Brain microvascular endothelial cell (primary cell): ENCODE measurements at regions not wholly inside any gene's neighbourhood (a gene's known extent, or its start where the extent isn't known, plus 50 kb on each side); places are given as distances from the start of the nearest gene placed in this dataset.
"Not testable (repeated sequence)": the region's sequence is repeated elsewhere in the genome, so short reads cannot be mapped to it uniquely, and the experiment has no call there.

Experiments
- DNase-seq: peaks from one replicate; pipeline ENCODE4 v3.0.0-alpha.2; 2020
- H3K27ac ChIP-seq: fragments of 250-450 bp; sonication (Bioruptor Pico); 2 replicates; pipeline ENCODE4 v1.5.1; 2020; ENCODE audit warnings: mild to moderate bottlenecking, moderate library complexity
- H3K27me3 ChIP-seq: fragments of 250-450 bp; sonication (Bioruptor Pico); replicated peaks from 2 replicates; pipeline ENCODE4 v1.5.1; 2020; ENCODE audit warnings: mild to moderate bottlenecking
- H3K36me3 ChIP-seq: fragments of 250-450 bp; sonication (Bioruptor Pico); replicated peaks from 2 replicates; pipeline ENCODE4 v1.5.1; 2020; ENCODE audit warnings: mild to moderate bottlenecking
- H3K4me3 ChIP-seq: 2 replicates; pipeline ENCODE4 v1.5.1; 2011; ENCODE audit warnings: low read depth, mild to moderate bottlenecking, control low read depth, low read length, moderate library complexity
- in situ Hi-C: cut with HindIII; loops from 2 replicates; pipeline ENCODE4 v1.10.0; 2017; ENCODE audit warnings: low sequenced_read_pairs, low pct_ligation_motif_present
- TF ChIP-seq, protein P1 (sequence below): IDR thresholded peaks from 2 replicates; pipeline ENCODE4 v1.5.1; 2011; ENCODE audit warnings: low read depth, mild to moderate bottlenecking, moderate library complexity, low read length, control low read depth, inconsistent platforms; ENCODE audit errors: missing control alignments

DNA sequence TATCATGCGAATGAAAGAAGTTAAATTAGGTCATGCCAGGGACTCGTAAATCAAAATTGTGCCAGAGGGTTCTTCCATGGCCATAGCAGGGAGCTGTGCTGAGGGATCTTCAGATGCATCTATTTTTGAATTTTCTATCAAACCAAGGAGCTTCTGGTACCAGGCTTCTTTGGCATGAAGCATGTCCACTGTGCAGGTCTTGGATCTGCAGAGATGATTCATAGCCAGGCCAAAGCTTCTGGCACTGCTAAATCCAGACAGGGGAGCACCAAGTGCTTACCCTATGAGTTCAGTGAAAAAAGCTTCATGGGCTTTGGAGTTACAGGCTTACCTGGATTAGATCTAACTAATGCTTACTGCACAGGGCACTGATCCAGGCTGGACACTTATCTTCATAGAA lies 154.2 kb upstream of the DAB1 start:
- H3K36me3 ChIP-seq: no peaks in the 10 kb centered on the region
- no peak overlapping the region for H3K4me3 ChIP-seq
- DNase-seq: no peak
- no peaks in the 10 kb centered on the region for H3K27me3 ChIP-seq
- H3K27ac ChIP-seq: no peak overlapping the region
- in situ Hi-C loops: no loop called here
- TF ChIP-seq, protein P1, sequence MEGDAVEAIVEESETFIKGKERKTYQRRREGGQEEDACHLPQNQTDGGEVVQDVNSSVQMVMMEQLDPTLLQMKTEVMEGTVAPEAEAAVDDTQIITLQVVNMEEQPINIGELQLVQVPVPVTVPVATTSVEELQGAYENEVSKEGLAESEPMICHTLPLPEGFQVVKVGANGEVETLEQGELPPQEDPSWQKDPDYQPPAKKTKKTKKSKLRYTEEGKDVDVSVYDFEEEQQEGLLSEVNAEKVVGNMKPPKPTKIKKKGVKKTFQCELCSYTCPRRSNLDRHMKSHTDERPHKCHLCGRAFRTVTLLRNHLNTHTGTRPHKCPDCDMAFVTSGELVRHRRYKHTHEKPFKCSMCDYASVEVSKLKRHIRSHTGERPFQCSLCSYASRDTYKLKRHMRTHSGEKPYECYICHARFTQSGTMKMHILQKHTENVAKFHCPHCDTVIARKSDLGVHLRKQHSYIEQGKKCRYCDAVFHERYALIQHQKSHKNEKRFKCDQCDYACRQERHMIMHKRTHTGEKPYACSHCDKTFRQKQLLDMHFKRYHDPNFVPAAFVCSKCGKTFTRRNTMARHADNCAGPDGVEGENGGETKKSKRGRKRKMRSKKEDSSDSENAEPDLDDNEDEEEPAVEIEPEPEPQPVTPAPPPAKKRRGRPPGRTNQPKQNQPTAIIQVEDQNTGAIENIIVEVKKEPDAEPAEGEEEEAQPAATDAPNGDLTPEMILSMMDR: no peak

GRCh38 chr1:57576756-57577155 lies 152.9 kb upstream of the DAB1 start:
- Histone ChIP-seq H3K27ac (no peak overlapping the region), H3K4me3 (no peak overlapping the region), H3K36me3 (no peaks in the 10 kb centered on the region), H3K27me3 (no peaks in the 10 kb centered on the region)
- in situ Hi-C loops: no loop called here
- DNase-seq: no peak
- TF ChIP-seq, protein P1: no peak

DNA sequence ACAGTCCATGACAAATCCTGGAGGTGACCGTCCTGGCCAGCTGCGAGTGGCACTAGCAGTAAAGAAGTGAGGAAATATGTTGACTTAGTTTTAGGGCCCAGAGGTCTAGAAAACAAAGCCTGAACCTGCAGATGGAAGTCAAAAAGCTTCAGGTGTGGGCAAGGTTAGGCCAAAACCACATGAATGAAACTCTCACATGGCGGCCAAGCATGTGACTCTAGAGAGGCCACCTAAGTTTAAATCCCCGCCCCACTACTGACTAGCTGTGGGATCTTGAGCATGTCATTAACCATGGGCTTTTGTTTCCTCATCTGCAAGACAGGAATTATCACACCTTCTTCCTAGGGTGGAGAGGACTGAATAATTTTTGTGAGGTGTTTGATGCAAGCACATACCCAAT lies 148.2 kb upstream of the DAB1 start:
- Histone ChIP-seq H3K27ac (no peak overlapping the region), H3K36me3 (no peaks in the 10 kb centered on the region), H3K4me3 (no peak overlapping the region), H3K27me3 (no peaks in the 10 kb centered on the region)
- TF ChIP-seq, protein P1: no peak
- no peak for DNase-seq
- in situ Hi-C loops: no loop called here

- DNase-seq, H3K27me3 ChIP-seq, in situ Hi-C loops, H3K27ac ChIP-seq, H3K36me3 ChIP-seq, H3K4me3 ChIP-seq: not testable (repeated sequence)
These were observed 134.2 kb upstream of the DAB1 start for GRCh38 chr1:57558066-57558465.

- H3K27me3 ChIP-seq: no peaks in the 10 kb centered on the region
- no peak for DNase-seq
- no peak overlapping the region for H3K27ac ChIP-seq
- in situ Hi-C loops: no loop called here
- no peaks in the 10 kb centered on the region for H3K36me3 ChIP-seq
- TF ChIP-seq, protein P1: no peak
- H3K4me3 ChIP-seq: no peak overlapping the region
These were observed 129.8 kb upstream of the DAB1 start for GRCh38 chr1:57553666-57554065.

DNA sequence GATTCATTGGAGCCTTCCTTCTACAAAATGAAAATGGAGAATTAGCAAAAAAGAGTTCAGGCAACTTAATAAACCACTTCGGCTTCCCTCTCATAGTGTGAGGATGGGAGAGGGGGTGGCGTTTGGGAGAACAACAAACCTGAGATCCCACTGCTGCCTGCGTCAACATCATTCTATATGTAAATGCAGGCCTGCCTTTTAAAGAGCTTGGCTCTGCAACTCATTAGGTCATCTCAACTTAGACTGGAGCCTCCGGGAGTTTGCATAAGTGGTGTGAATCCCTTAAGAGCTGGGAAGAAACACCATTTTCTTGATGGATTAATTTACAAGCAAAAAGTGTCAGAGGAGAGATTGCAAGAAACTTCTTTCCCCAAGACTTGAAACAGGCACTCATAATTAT lies 127.6 kb upstream of the DAB1 start:
- in situ Hi-C loops: no loop called here
- Histone ChIP-seq H3K27ac (no peak overlapping the region), H3K36me3 (no peaks in the 10 kb centered on the region), H3K27me3 (no peaks in the 10 kb centered on the region), H3K4me3 (no peak overlapping the region)
- TF ChIP-seq, protein P1: no peak
- DNase-seq: no peak
